ENCODE measurements at regions not wholly inside any gene's neighbourhood (a gene's known extent, or its start where the extent isn't known, plus 50 kb on each side); places are given as distances from the start of the nearest gene placed in this dataset.

- TF ChIP-seq, protein P1, sequence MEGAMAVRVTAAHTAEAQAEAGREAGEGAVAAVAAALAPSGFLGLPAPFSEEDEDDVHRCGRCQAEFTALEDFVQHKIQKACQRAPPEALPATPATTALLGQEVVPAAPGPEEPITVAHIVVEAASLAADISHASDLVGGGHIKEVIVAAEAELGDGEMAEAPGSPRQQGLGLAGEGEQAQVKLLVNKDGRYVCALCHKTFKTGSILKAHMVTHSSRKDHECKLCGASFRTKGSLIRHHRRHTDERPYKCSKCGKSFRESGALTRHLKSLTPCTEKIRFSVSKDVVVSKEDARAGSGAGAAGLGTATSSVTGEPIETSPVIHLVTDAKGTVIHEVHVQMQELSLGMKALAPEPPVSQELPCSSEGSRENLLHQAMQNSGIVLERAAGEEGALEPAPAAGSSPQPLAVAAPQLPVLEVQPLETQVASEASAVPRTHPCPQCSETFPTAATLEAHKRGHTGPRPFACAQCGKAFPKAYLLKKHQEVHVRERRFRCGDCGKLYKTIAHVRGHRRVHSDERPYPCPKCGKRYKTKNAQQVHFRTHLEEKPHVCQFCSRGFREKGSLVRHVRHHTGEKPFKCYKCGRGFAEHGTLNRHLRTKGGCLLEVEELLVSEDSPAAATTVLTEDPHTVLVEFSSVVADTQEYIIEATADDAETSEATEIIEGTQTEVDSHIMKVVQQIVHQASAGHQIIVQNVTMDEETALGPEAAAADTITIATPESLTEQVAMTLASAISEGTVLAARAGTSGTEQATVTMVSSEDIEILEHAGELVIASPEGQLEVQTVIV (IDR thresholded peaks at IDR 0.05; ENCODE audit: borderline replicate concordance, partially characterized antibody): no peak
- TF ChIP-seq, protein P2, sequence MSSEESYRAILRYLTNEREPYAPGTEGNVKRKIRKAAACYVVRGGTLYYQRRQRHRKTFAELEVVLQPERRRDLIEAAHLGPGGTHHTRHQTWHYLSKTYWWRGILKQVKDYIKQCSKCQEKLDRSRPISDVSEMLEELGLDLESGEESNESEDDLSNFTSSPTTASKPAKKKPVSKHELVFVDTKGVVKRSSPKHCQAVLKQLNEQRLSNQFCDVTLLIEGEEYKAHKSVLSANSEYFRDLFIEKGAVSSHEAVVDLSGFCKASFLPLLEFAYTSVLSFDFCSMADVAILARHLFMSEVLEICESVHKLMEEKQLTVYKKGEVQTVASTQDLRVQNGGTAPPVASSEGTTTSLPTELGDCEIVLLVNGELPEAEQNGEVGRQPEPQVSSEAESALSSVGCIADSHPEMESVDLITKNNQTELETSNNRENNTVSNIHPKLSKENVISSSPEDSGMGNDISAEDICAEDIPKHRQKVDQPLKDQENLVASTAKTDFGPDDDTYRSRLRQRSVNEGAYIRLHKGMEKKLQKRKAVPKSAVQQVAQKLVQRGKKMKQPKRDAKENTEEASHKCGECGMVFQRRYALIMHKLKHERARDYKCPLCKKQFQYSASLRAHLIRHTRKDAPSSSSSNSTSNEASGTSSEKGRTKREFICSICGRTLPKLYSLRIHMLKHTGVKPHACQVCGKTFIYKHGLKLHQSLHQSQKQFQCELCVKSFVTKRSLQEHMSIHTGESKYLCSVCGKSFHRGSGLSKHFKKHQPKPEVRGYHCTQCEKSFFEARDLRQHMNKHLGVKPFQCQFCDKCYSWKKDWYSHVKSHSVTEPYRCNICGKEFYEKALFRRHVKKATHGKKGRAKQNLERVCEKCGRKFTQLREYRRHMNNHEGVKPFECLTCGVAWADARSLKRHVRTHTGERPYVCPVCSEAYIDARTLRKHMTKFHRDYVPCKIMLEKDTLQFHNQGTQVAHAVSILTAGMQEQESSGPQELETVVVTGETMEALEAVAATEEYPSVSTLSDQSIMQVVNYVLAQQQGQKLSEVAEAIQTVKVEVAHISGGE (CRISPR knock-in tag; IDR thresholded peaks at IDR 0.05): no peak
- TF ChIP-seq CEBPB (IDR thresholded peaks at IDR 0.05; ENCODE audit: borderline replicate concordance in 1 of 2, low read depth in 2 of 2, low read length in 2 of 2): no peak
- no peak for TF ChIP-seq NBN (IDR thresholded peaks at IDR 0.05)
These were observed 859.2 kb downstream of the GATA3 start (continued) for GRCh38 chr10:8913720-8914119.

GRCh38 chr10:8919280-8919679 lies 864.8 kb downstream of the GATA3 start:
- SMC1A ChIA-PET (ENCODE audit: uncharacterized antibody, unreplicated experiment): no interaction called here
- no peak for DNase-seq (ENCODE audit: low read depth, low spot score)
- no peaks in the 10 kb centered on the region for H3K9me3 ChIP-seq (replicated peaks; ENCODE audit: control insufficient read depth, insufficient read depth, low read length)
- intact Hi-C loops (cut with micrococcal nuclease; ENCODE audit: unreplicated experiment) (no loop called here), in situ Hi-C loops (cut with MboI) (no loop called here)
- H3K79me2 ChIP-seq (ENCODE audit: control insufficient read depth, insufficient read depth, low read length): no peaks in the 10 kb centered on the region
- H3K36me3 ChIP-seq (ENCODE audit: control insufficient read depth in 2 of 2, insufficient read depth in 2 of 2, low read length in 1 of 2): no peaks in the 10 kb centered on the region
- no peak overlapping the region for H3K4me3 ChIP-seq
- CTCF ChIA-PET: no interaction called here
- POLR2A ChIA-PET: no interaction called here
- BruUV-seq (replicated peaks): no TSS peak
- no peak for ATAC-seq
- no peaks in the 10 kb centered on the region for H3K27me3 ChIP-seq (replicated peaks in 1 of 2; ENCODE audit: control insufficient read depth in 2 of 2, insufficient read depth in 2 of 2, low read length in 1 of 2)
- no peak overlapping the region for H3K27ac ChIP-seq (ENCODE audit: control insufficient read depth, insufficient read depth)
- H3K4me2 ChIP-seq (ENCODE audit: control insufficient read depth, insufficient read depth): no peak overlapping the region
- no peaks in the 10 kb centered on the region for H3K4me1 ChIP-seq (ENCODE audit: control insufficient read depth, insufficient read depth, low read length)
- no peaks in the 10 kb centered on the region for H4K20me1 ChIP-seq (ENCODE audit: control insufficient read depth, insufficient read depth)
- RAD21 ChIA-PET (ENCODE audit: unreplicated experiment): no interaction called here
- WGBS (ENCODE audit: insufficient coverage, insufficient replicate concordance, low lambda C conversion rate, missing lambda C conversion rate): 35% methylated on average over 4 of the region's 4 CpGs
- no peak for FAIRE-seq
- H2AFZ ChIP-seq (ENCODE audit: control insufficient read depth, low read depth, low read length): no peak overlapping the region
- H3K9ac ChIP-seq (ENCODE audit: control insufficient read depth, insufficient read depth, low read length): no peak overlapping the region
- TF ChIP-seq TBL1XR1 (IDR thresholded peaks at IDR 0.05; ENCODE audit: low read depth, low read length) (no peak), SMAD5 (IDR thresholded peaks at IDR 0.05; ENCODE audit: low read depth) (no peak), RB1 (IDR thresholded peaks at IDR 0.05; ENCODE audit: borderline replicate concordance) (no peak), MYB (IDR thresholded peaks at IDR 0.05; ENCODE audit: borderline replicate concordance, low read depth, low read length) (no peak), MEF2B (IDR thresholded peaks at IDR 0.05; ENCODE audit: partially characterized antibody, poor library complexity, severe bottlenecking) (no peak), CEBPB (IDR thresholded peaks at IDR 0.05; ENCODE audit: borderline replicate concordance in 1 of 2, low read depth in 2 of 2, low read length in 2 of 2) (no peak), IRF3 (IDR thresholded peaks at IDR 0.05) (no peak)
- TF ChIP-seq, protein P3, sequence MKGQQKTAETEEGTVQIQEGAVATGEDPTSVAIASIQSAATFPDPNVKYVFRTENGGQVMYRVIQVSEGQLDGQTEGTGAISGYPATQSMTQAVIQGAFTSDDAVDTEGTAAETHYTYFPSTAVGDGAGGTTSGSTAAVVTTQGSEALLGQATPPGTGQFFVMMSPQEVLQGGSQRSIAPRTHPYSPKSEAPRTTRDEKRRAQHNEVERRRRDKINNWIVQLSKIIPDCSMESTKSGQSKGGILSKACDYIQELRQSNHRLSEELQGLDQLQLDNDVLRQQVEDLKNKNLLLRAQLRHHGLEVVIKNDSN (IDR thresholded peaks at IDR 0.05; ENCODE audit: borderline replicate concordance, extremely low read length, insufficient read depth, low read depth, low read length): no peak
- TF ChIP-seq, protein P4, sequence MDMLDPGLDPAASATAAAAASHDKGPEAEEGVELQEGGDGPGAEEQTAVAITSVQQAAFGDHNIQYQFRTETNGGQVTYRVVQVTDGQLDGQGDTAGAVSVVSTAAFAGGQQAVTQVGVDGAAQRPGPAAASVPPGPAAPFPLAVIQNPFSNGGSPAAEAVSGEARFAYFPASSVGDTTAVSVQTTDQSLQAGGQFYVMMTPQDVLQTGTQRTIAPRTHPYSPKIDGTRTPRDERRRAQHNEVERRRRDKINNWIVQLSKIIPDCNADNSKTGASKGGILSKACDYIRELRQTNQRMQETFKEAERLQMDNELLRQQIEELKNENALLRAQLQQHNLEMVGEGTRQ (IDR thresholded peaks at IDR 0.05; ENCODE audit: borderline replicate concordance, low read depth, low read length): no peak
